HG03025 (cell line): ENCODE measurements at regions not wholly inside any gene's neighbourhood (a gene's known extent, or its start where the extent isn't known, plus 50 kb on each side); places are given as distances from the start of the nearest gene placed in this dataset.

Source experiments
- ATAC-seq: cut with Tn5 transposase; IDR thresholded peaks from one replicate; pipeline ENCODE4 v1.9.1; 2021; ENCODE audit warnings: mild to moderate bottlenecking, moderate library complexity; ENCODE audit not compliant: unreplicated experiment, low FRiP score

DNA sequence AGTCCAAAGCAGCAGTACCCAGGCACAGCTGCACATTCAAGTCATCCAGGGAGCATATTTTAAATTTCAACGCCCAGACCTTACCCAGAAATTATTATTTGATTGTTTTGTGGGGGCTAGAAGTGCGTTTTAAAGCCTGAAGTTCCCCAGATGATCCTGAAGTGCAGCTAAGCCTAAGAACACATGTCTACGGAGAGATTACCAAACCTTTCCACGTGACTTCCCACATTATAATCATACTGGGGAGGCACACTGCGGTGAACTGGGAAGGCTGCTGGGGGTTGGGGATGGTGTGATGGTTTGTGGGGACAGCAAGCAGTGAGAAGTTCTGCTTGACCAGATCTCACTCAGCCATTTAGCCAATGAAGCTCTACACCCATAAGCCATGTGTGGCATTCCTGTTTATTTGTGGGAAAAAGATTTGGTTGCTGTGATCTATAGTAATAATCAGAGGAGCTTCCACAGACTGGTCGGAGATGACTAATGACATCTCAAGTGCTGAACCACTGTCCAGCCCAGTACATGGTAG is 93.4 kb upstream of the CDH6 start:
- no peak for ATAC-seq

DNA sequence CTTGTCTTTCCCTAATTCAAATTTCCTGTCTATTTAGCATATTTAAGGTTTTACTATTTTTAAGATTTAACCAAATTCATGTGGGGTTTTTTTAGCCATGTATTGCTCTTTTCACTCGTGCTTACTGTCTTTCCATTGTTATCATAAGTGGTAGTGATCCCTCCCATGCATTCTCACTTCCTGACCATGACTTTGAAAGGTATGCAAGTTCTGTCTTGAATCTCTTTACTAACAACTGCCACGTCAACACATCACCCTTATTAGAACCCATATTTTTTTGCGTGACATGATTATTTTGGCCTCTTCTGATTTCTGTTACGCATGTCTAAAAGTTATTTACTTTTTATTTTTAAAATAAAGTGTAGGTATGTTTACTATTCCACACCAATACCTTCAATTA is 94.7 kb upstream of the CDH6 start:
- ATAC-seq, result no peak

DNA sequence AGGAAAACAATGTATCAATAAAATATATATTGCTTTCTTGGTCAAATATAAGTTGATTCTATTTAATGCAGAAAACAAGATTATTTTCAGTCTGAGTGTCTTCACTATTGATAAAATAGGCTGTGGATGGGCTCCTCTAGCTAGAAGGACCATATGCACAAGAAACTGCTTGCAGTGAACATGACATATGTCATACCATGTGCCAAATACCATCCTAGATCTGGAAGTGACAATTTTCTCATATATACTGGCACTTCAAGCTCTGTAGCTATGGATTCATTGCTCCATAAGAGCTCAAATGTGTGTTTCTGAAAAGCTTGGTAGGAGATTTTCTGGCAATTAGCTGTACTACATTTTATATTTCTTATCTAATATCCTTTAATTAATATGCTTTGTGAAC is 95.6 kb upstream of the CDH6 start:
- ATAC-seq, result no peak

GRCh38 chr5:31096238-31096865 is 97.1 kb upstream of the CDH6 start:
- ATAC-seq, result no peak

- no peak for ATAC-seq
Measured at GRCh38 chr5:31095796-31096195, 97.7 kb upstream of the CDH6 start.

- no peak for ATAC-seq
Measured at GRCh38 chr5:31091501-31091900, 102.0 kb upstream of the CDH6 start.

- ATAC-seq, result no peak
Measured at GRCh38 chr5:31090467-31090866, 103.0 kb upstream of the CDH6 start.

DNA sequence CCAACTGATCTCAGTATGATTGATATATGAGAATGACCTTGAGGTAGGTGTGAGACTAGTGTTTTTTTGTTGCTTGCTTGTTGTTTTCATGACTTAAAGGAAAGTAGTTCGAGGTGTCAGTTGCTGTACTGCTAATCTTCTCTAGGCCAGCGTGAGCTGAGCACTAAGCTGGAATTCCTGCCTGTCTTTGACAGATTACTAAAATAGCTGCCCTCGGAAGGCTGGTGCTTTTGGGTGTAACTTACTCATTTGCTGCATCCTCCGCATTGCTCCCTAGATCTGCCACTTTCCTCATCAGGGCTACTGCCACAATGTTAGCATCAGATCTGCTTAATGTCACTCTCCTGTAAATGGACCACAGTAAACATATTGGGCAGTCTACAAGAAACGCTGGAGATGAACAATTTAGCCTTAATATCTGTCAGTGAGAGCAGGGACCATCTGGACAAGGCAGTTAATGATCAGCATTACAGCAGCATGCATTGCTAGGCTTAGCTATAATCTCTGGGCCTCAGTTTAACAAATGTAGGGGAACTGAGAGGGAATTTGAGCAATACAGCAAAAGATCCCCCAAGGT is 106.6 kb upstream of the CDH6 start:
- ATAC-seq, result no peak

GRCh38 chr5:31084871-31085270 is 108.6 kb upstream of the CDH6 start:
- no peak for ATAC-seq

- no peak for ATAC-seq
Measured at GRCh38 chr5:31083364-31083763, 110.1 kb upstream of the CDH6 start.

GRCh38 chr5:31079668-31080067 is 113.8 kb upstream of the CDH6 start:
- no peak for ATAC-seq

- no peak for ATAC-seq
Measured at GRCh38 chr5:31078956-31079355, 114.5 kb upstream of the CDH6 start.

GRCh38 chr5:31075981-31076380 is 117.5 kb upstream of the CDH6 start:
- ATAC-seq, result no peak

DNA sequence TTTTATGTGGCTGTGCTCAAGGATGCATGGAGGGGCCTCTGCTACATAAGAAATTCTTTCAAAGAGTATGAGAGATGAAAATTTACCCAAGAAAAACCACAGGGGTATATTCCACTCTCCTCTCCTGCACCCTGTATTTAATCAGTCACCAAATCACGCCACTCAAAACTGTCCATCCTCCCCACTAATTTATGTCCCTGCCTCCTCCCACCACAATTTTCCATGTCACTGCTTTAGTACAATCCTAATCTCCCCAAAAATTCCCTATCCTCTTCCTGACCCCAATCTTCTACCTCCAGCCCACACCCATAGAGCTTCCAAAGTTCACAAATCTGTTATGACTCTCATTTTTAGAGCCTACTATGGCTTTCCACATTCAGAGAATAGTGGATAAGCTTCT is 125.2 kb upstream of the CDH6 start:
- ATAC-seq, result no peak

- no peak for ATAC-seq
Measured at GRCh38 chr5:31066655-31067328, 126.7 kb upstream of the CDH6 start.

- ATAC-seq, result no peak
Measured at GRCh38 chr5:31064215-31064614, 129.3 kb upstream of the CDH6 start.

DNA sequence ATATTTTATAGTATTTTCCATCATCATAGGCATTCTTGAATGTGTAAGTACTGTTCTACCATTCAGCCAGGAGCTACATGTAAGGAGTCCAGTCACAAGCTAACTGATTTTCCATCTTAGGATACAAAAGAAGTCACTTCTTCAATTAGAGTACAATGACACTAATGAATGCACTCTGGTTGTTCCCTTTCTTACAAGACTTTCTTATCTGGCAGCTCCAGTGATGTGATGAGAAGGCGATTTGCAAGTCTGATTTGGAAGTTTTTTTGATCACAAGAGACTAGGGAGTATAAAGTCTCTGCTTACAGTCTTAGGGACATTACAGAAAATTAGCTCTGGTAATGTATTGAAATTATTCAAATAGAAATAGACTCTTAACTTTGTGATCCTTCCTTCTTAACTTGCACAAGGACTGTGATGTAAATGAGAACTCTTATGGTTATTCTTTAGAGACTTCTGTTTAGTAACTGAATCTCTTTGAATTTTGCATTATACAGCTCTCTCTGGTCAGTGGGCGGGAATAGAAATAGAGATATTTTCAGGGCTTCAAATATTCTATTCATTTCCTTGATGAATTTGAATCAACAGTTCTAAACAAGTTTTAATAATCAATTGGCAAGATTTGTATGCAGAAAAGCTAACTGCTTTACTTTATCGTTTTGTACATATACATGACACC is 130.4 kb upstream of the CDH6 start:
- ATAC-seq, result no peak

DNA sequence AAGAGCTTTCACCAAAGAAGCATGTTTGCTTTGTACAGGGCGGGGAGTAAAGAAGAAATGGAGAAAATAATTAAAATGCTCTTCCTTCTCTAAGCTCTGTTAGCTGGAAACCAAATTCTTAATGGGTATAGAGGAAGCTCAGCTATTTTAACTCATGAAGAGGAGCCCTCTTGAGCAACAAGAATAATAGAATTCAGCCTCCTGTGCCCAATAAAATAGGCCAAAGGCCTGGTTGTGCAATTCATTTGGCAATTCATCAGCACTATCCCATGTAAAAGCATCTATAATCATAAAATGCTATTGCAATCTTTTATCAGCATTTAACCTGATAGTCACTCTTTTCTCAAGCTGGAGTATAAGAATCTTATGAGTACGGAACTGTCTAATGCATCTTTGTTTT is 133.6 kb upstream of the CDH6 start:
- ATAC-seq, result no peak

GRCh38 chr5:31054453-31054852 is 139.0 kb upstream of the CDH6 start:
- no peak for ATAC-seq

GRCh38 chr5:31052937-31053658 is 140.4 kb upstream of the CDH6 start:
- ATAC-seq, result no peak

DNA sequence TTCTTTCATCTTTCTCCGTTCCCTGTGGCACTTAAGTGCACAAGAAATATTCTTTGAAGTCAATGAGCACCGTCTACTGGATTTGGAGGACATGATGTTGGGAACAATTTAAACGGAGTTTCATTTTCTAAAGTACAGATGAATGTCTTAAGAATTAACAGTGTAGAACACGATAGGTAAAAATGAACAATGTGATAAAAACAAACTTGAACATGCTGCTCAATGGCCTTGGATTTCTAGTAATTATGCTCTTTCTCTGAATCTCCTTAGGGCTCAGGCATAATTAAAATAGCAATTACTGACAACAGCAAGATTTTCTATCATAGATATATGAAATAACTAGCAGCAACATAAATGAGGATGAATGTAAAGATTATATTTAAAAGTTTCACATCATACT is 142.2 kb upstream of the CDH6 start:
- ATAC-seq, result no peak
